Fibroblast of pulmonary artery (primary cell): ENCODE measurements at regions not wholly inside any gene's neighbourhood (a gene's known extent, or its start where the extent isn't known, plus 50 kb on each side); places are given as distances from the start of the nearest gene placed in this dataset.

Source experiments
- DNase-seq: peaks from one replicate; pipeline ENCODE4 v3.0.0-alpha.2; 2010; ENCODE audit warnings: low read depth
- H3K4me3 ChIP-seq: replicated peaks from 2 replicates; pipeline ENCODE4 v1.5.1; 2011; ENCODE audit warnings: low read depth, mild to moderate bottlenecking, control low read depth, low read length, moderate library complexity
- CTCF ChIP-seq: IDR thresholded peaks from 2 replicates; pipeline ENCODE4 v1.5.1; 2011; ENCODE audit warnings: mild to moderate bottlenecking, control low read depth, low read length, inconsistent platforms; ENCODE audit errors: missing control alignments

GRCh38 chr18:10088734-10089133 lies 174.9 kb downstream of the VAPA start:
- no peak for TF ChIP-seq CTCF
- H3K4me3 ChIP-seq, result no peak overlapping the region
- DNase-seq, result no peak

- DNase-seq, result no peak
- H3K4me3 ChIP-seq, result no peak overlapping the region
- TF ChIP-seq CTCF, result no peak
Observed at GRCh38 chr18:10089881-10090280, 176.1 kb downstream of the VAPA start.

GRCh38 chr18:10090668-10091067 lies 176.9 kb downstream of the VAPA start:
- no peak overlapping the region for H3K4me3 ChIP-seq
- no peak for DNase-seq
- no peak for TF ChIP-seq CTCF

DNA sequence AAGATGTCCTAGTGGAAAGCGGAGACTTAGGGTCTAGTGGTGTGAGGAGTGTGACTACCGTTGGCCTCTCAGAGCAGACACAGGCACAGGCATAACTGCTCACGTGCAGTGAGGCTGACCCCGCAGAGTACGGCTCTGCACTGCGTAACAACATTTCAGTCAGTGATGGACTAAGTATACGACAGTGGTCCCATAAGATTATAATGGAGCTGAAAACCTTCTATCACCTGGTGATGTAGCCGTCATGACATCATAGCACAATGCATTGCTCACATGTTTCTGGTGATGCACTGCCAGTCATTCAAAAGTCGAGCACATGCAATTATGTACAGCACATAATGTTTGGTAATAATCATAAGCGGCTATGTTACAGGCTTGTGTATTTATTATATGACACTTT lies 179.6 kb downstream of the VAPA start:
- H3K4me3 ChIP-seq, result no peak overlapping the region
- no peak for DNase-seq
- TF ChIP-seq CTCF, result no peak

GRCh38 chr18:10094154-10094553 lies 180.3 kb downstream of the VAPA start:
- H3K4me3 ChIP-seq, result no peak overlapping the region
- TF ChIP-seq CTCF, result no peak
- no peak for DNase-seq

DNA sequence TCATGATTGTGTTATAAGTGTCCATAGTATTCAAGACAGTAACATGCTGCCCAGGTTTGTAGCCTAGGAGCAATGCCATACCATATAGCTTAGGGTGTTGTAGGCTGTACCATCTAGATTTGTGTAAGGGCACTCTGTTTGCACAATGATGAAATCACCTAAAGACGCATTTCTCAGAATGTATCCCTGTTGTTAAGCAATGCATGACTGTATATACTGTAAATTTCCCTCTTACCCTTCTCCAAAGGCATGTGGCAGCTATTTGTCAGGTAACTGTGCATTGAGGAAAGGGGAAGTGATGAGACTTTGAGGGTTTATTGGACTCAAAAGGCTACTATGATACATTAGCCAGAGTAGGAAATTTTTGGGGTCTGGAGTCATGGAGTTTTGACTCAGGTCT lies 180.8 kb downstream of the VAPA start:
- TF ChIP-seq CTCF, result no peak
- H3K4me3 ChIP-seq, result no peak overlapping the region
- no peak for DNase-seq

GRCh38 chr18:10095356-10095755 lies 181.5 kb downstream of the VAPA start:
- no peak overlapping the region for H3K4me3 ChIP-seq
- TF ChIP-seq CTCF, result no peak
- no peak for DNase-seq
